HL-60 (cell line): ENCODE measurements at regions not wholly inside any gene's neighbourhood (a gene's known extent, or its start where the extent isn't known, plus 50 kb on each side); places are given as distances from the start of the nearest gene placed in this dataset.

Source experiments
- DNase-seq, 2 experiments: peaks; one replicate each; pipeline ENCODE4 v3.0.0-alpha.2; 2010 to 2020; ENCODE audit warnings: low read depth in 1 of 2, low spot score in 1 of 2
- H3K27ac ChIP-seq: fragments of 250-450 bp; sonication (Bioruptor Pico); replicated peaks from 2 replicates; pipeline ENCODE4 v1.5.1; 2020; ENCODE audit warnings: mild to moderate bottlenecking, moderate library complexity
- H3K27me3 ChIP-seq: fragments of 250-450 bp; sonication (Bioruptor Pico); 2 replicates; pipeline ENCODE4 v1.5.1; 2021; ENCODE audit warnings: mild to moderate bottlenecking, moderate library complexity; ENCODE audit not compliant: insufficient read depth, poor library complexity, severe bottlenecking
- H3K4me3 ChIP-seq: replicated peaks from 2 replicates; pipeline ENCODE4 v1.5.1; 2011; ENCODE audit warnings: mild to moderate bottlenecking, control low read depth, low read length; ENCODE audit not compliant: insufficient read depth
- GABPA ChIP-seq: IDR thresholded peaks from 2 replicates; pipeline ENCODE4 v1.6.1; 2012; ENCODE audit warnings: low read depth
- POLR2AphosphoS5 ChIP-seq: IDR thresholded peaks from 2 replicates; pipeline ENCODE4 v1.6.1; 2012; ENCODE audit warnings: low read depth
- SPI1 ChIP-seq: IDR thresholded peaks from 2 replicates; pipeline ENCODE4 v1.6.1; 2012; ENCODE audit warnings: low read depth, mild to moderate bottlenecking, borderline replicate concordance
- TF ChIP-seq, protein P1 (sequence below): IDR thresholded peaks from one replicate; pipeline ENCODE4 v1.5.1; 2011; ENCODE audit warnings: low read length, control low read depth, inconsistent platforms; ENCODE audit not compliant: insufficient read depth
- TF ChIP-seq, protein P2 (sequence below): IDR thresholded peaks from 2 replicates; pipeline ENCODE4 v1.6.1; 2012; ENCODE audit warnings: low read depth; ENCODE audit not compliant: insufficient replicate concordance

DNA sequence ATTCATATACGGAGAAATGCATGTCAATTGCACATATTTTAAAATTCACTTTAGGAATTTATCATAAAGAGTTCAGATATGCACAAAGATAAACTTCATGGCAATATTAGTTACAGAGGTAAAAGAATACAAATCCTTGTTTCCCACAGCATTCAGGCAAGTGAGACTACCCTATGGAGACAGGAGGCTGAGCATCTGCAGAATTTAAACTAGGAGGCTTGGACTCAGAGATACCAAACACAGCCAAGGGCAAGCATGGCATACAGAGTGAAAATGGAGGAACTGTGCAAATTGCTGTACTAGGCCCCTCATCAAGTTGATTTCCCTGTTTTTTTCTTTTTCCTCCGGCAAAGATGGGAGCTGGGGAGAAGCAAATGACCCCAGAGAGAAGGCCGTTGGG lies 94.2 kb downstream of the SLC24A2 start:
- TF ChIP-seq POLR2AphosphoS5 = no peak
- TF ChIP-seq, protein P1, sequence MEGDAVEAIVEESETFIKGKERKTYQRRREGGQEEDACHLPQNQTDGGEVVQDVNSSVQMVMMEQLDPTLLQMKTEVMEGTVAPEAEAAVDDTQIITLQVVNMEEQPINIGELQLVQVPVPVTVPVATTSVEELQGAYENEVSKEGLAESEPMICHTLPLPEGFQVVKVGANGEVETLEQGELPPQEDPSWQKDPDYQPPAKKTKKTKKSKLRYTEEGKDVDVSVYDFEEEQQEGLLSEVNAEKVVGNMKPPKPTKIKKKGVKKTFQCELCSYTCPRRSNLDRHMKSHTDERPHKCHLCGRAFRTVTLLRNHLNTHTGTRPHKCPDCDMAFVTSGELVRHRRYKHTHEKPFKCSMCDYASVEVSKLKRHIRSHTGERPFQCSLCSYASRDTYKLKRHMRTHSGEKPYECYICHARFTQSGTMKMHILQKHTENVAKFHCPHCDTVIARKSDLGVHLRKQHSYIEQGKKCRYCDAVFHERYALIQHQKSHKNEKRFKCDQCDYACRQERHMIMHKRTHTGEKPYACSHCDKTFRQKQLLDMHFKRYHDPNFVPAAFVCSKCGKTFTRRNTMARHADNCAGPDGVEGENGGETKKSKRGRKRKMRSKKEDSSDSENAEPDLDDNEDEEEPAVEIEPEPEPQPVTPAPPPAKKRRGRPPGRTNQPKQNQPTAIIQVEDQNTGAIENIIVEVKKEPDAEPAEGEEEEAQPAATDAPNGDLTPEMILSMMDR = no peak
- Histone ChIP-seq H3K4me3 (no peak overlapping the region), H3K27me3 (no peaks in the 10 kb centered on the region), H3K27ac (no peak overlapping the region)
- DNase-seq = no peak

DNA sequence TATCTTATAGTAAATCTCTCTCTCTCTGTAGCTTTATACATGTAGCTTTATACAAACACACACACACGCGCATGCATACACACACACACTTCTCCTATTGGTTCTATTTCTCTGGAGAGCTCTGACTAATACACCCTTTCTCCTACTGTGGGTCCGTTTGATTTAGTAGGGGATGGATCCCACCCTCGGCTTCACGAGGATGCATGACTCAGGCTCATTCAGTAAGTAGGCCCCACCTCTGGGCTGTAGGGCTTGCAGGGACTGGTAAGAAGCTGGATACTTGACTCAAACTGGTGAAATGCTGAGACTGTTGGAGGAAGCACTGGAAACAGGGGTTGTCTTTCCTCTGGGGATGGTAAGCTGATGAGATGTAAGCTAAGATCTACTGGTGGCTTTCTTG lies 98.7 kb downstream of the SLC24A2 start:
- TF ChIP-seq, protein P2, sequence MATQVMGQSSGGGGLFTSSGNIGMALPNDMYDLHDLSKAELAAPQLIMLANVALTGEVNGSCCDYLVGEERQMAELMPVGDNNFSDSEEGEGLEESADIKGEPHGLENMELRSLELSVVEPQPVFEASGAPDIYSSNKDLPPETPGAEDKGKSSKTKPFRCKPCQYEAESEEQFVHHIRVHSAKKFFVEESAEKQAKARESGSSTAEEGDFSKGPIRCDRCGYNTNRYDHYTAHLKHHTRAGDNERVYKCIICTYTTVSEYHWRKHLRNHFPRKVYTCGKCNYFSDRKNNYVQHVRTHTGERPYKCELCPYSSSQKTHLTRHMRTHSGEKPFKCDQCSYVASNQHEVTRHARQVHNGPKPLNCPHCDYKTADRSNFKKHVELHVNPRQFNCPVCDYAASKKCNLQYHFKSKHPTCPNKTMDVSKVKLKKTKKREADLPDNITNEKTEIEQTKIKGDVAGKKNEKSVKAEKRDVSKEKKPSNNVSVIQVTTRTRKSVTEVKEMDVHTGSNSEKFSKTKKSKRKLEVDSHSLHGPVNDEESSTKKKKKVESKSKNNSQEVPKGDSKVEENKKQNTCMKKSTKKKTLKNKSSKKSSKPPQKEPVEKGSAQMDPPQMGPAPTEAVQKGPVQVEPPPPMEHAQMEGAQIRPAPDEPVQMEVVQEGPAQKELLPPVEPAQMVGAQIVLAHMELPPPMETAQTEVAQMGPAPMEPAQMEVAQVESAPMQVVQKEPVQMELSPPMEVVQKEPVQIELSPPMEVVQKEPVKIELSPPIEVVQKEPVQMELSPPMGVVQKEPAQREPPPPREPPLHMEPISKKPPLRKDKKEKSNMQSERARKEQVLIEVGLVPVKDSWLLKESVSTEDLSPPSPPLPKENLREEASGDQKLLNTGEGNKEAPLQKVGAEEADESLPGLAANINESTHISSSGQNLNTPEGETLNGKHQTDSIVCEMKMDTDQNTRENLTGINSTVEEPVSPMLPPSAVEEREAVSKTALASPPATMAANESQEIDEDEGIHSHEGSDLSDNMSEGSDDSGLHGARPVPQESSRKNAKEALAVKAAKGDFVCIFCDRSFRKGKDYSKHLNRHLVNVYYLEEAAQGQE = no peak
- TF ChIP-seq SPI1 (no peak), POLR2AphosphoS5 (no peak), GABPA (no peak)
- TF ChIP-seq, protein P1 = no peak
- Histone ChIP-seq H3K27me3 (no peaks in the 10 kb centered on the region), H3K27ac (no peak overlapping the region), H3K4me3 (no peak overlapping the region)
- no peak for DNase-seq

DNA sequence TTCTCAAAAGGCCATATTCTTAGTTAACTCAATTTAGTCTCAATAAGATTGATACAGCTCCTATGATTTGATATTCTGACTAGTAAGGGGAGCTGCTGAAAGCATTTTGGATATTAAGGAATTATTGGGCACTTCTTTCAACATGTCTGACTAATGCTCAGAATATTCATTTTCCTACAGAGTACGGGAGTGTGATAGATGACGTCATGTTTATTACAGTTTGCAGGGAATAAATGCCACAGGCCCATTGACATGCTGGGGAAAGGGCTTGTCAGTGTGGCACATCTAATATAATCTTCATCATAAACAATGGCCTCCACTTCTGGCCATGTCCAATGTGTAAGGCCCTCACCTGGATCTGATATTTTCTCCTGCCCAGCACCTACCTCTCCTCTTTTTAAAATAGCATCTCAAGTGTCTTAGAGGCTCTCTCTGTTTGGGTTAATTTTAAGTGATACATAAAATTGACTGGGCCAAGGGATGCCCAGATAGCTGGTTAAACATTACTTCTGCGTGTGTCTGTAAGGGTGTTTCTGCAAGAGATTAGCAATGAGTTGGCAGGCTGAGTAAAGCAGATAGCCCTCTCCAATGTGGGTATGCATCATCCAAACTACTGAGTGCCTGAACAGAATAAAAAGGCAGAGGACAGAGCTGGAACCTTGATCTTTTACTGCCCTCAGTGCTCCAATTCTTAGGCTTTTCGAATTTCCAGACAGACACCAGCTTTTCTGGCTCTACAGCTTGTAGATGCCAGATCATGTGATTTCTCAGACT lies 99.3 kb downstream of the SLC24A2 start:
- Histone ChIP-seq H3K27ac (no peak overlapping the region), H3K4me3 (no peak overlapping the region), H3K27me3 (no peaks in the 10 kb centered on the region)
- DNase-seq = no peak
- TF ChIP-seq SPI1 = no peak
- TF ChIP-seq, protein P2 = no peak
- TF ChIP-seq, protein P1 = no peak
- no peak for TF ChIP-seq POLR2AphosphoS5
- no peak for TF ChIP-seq GABPA

DNA sequence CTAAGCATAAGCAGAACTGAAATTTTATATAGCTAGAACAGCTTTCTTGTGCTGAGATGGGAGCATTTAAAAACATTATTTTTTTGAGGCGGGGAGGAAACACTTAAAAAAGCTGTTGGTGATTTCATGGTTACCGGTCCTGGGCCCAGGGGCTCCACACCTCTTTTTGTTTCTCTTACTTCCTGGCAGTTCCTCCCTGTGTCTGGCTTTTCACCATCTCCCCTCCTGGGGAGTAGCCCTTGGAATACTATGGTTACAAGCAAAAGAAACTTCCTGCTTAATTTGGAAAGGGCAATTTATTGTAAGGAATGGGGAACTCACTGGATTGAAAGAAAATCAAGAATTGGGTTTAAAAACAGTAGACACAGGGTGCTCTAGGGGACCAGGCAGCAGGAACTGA lies 105.1 kb downstream of the SLC24A2 start:
- TF ChIP-seq SPI1 = no peak
- TF ChIP-seq POLR2AphosphoS5 = no peak
- H3K27me3 ChIP-seq = no peaks in the 10 kb centered on the region
- H3K27ac ChIP-seq = no peak overlapping the region
- DNase-seq = no peak
- no peak overlapping the region for H3K4me3 ChIP-seq
